CD4-positive, alpha-beta T cell treated with Interferon gamma for 1 hour (primary cell): ENCODE measurements at regions not wholly inside any gene's neighbourhood (a gene's known extent, or its start where the extent isn't known, plus 50 kb on each side); places are given as distances from the start of the nearest gene placed in this dataset.

ENCODE experiments used
- DNase-seq: peaks from one replicate; pipeline ENCODE4 v3.0.0-alpha.2; 2020

GRCh38 chr7:17523813-17524739 is 225.6 kb downstream of the AHR start:
- no peak for DNase-seq

- no peak for DNase-seq
These were observed 226.3 kb downstream of the AHR start for GRCh38 chr7:17524746-17525145.

- DNase-seq: no peak
These were observed 228.2 kb downstream of the AHR start for GRCh38 chr7:17526621-17527020.

GRCh38 chr7:17528636-17529035 is 230.2 kb downstream of the AHR start:
- no peak for DNase-seq

- DNase-seq: no peak
These were observed 231.8 kb downstream of the AHR start for GRCh38 chr7:17530244-17530643.

- DNase-seq: no peak
These were observed 232.4 kb downstream of the AHR start for GRCh38 chr7:17530741-17531421.

- no peak for DNase-seq
These were observed 234.5 kb downstream of the AHR start for GRCh38 chr7:17532861-17533404.

DNA sequence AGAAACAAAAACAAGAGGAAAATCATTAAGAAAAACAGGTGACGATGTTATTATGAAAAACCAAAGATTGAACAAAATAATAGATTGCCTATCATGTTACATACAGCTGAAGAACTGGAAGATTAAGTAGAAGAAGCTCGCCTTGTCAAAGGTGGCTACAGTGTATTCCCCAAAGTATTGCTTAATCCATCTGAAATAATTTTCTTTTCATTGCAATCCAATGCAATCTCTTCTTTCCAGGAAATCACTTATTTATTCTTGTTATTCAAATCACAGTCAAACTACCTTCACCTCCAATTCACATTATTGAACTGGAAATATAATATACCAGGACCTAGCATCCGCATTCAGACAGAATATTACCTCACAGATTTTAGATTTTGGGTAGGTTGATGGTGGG is 235.9 kb downstream of the AHR start:
- no peak for DNase-seq

DNA sequence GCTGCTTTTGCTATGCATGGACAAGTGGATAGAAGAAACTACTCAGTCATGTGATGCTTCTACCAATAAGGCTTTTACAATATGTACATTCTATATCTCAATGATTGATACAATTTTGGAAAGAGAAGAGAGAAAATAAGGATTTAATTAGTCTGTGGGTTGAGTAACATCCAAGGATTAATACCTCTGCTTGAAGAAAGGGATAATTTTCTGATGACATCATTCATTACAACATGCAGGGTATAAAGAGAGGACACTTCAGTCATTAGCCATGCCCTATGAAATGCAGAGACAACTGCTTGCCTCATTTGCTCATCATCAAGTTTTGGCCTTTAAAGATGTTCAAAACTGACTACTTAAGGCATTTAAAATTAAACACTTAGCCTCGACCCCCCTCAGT is 237.3 kb downstream of the AHR start:
- DNase-seq: no peak

GRCh38 chr7:17544401-17544800 is 245.9 kb downstream of the AHR start:
- DNase-seq: no peak

GRCh38 chr7:17545348-17545747 is 246.9 kb downstream of the AHR start:
- DNase-seq: no peak

- no peak for DNase-seq
These were observed 247.7 kb downstream of the AHR start for GRCh38 chr7:17546189-17546588.

- no peak for DNase-seq
These were observed 248.1 kb downstream of the AHR start for GRCh38 chr7:17546592-17546991.

DNA sequence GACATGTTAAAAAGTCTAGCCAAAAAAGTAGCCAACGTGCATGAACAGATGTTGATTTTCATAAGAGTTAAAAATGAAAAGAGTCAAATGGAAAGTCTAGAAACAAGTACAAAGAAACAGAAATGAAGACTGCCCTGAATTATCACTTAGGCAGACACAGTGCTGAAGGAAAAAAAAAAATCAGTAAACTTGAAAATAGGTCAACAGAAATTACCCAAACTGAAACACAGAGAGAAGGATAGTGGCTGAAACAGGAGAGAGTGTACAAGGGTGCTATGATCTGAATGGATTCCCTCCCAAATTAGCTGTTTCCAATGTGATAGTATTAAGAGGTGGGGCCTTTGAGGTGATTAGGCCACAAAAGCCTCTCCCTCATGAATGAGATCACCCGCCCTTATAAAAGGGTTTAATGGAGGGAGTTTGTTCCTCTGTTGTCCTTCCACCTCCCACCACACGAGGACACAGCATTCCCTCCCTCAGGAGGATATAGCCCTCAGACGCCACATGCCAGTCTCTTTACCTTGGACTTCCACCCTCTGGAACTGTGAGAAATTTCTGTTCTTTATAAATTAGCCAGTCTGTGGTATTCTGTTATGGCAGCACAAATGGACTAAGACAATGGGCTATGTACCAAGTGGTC is 249.7 kb downstream of the AHR start:
- no peak for DNase-seq

- no peak for DNase-seq
These were observed 251.0 kb downstream of the AHR start for GRCh38 chr7:17549406-17549805.

GRCh38 chr7:17552373-17552772 is 253.9 kb downstream of the AHR start:
- DNase-seq: no peak

GRCh38 chr7:17552952-17553351 is 254.5 kb downstream of the AHR start:
- DNase-seq: no peak

GRCh38 chr7:17554341-17555015 is 256.0 kb downstream of the AHR start:
- no peak for DNase-seq

GRCh38 chr7:17556247-17556956 is 257.9 kb downstream of the AHR start:
- no peak for DNase-seq

GRCh38 chr7:17557251-17557671 is 258.8 kb downstream of the AHR start:
- no peak for DNase-seq

DNA sequence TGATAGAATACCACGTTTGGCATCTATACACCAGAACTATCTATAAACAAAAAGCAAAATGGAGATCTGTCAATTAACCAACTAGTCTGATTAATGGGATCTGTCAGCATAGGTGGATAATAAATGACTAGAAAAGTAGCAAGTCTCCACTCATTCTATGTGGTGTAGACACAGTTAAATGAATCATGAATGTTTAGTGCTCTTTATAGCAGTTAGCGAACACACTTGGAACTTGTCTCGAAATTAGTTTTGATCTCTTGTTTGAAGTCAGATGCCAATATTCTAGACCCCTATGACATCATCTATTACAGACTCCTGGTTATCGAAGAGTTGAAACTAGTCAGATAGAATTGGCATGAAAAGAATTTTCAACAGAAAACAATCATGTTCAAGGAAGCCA is 259.7 kb downstream of the AHR start:
- DNase-seq: no peak
